EL (cell line): ENCODE measurements at regions not wholly inside any gene's neighbourhood (a gene's known extent, or its start where the extent isn't known, plus 50 kb on each side); places are given as distances from the start of the nearest gene placed in this dataset.

ENCODE experiments used
- DNase-seq: peaks from one replicate; pipeline ENCODE4 v3.0.0-alpha.2; 2016

DNA sequence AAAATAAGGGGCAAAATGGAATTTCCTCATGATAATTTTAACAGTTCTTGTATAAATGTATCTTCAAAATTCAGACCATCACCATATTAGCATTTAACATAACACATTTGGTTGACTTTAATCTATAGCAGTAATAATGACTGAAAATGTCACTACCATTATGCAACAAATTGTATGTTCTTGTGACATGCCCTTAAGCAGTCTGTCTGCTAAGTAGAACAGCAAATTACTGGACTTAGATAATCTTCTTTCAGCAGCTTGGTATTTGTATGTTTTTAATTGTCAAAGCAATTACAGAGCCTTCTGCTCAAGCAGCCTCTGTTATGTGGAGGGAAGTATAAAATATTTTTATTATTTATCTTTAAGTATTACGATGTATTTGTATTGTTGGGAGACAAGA is 214.3 kb upstream of the NXPH2 start:
- DNase-seq, result no peak

DNA sequence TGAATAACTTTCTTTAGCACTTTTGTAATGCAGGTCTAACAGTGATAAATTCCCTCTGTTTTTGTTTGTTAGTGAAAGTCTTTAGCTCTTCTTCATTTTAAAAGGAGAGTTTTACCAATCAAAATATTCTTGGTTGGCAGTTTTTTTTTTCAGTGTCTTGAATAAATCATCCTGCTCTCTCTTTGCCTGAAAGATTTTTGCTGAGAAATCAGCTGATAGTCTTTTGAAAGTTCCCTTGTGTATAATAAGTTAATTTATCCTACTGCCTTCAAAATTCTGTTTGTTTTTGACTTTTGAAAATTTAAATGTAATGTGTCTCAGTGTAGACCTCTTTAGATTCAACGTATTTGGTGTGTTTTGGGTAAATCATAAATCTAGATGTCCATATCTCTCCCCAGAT is 205.7 kb upstream of the NXPH2 start:
- no peak for DNase-seq

GRCh38 chr2:138979131-138979785 is 199.1 kb upstream of the NXPH2 start:
- no peak for DNase-seq

DNA sequence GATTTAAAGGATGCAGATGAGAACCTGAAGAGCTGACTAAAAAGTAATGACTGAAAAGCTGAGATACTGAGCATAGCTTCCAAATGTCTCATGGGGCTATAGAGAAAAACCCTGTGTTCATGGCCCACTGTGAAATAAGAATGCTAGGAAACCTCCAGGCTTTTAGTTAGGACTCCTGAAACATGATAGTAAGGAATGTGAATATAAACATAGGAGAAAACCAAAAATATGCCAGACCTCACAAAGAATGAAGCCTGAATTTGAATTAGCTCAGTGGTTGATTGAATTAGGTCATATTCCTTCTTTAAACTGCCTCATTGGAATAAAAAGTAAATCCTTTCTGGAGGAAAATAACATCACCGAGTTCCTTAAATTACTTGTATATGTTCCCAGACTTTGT is 194.5 kb upstream of the NXPH2 start:
- no peak for DNase-seq

- no peak for DNase-seq
These were observed 184.2 kb upstream of the NXPH2 start for GRCh38 chr2:138964418-138964817.

DNA sequence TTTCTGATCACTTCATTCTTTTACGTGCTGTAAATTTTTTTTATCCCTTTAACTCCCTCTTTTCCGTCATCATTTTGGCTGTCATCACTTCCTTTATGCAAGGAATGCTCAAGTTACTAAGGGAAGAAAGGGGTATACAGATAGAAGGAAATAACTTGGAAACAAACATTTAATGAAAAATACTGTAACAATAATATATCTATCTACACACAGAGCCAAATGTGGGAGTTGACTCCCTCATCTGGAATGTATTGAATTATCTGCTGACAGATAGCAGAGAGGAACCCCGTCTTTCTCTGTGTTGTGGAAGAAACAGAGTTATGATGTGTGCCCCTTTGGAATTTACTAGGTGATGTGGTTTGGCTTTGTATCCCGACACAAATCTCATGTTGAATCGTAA is 182.5 kb upstream of the NXPH2 start:
- no peak for DNase-seq

DNA sequence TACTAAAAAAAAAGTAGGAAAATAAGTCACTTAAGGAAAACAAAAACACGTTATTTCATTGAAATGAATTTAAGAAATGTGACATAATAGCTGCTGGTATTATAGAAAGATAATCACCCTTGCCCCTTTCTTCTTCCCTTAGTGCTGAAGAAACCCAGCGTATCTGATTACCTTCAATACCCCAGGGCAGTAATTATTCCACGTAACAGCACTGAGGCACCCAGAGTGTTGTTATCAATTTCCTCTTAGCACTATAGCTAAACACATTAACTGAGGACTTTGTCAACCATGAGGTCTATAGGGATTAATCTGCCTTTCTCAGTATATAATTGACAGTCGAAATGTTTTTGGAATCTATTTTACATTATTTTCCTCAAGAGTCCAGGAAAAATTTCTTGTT is 180.0 kb upstream of the NXPH2 start:
- DNase-seq, result no peak

GRCh38 chr2:138959031-138959430 is 178.8 kb upstream of the NXPH2 start:
- no peak for DNase-seq

DNA sequence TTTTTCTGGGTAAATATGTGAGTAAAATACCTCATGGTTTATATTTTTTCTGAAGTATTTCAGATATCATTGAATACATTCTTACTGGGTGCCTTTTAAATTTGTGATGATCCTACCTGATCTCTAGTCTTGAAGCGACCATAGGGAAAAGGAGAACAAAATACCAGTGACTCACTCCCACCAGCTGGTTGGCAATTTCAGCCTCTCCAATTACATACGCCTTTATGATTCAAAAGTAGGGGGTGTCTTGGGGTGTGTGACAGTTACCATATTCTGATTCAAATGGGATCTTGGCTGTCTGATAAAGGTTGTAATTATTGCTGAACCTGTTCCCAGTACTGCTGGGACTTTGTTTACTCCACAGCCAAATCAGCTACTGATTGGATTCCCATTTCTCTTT is 175.9 kb upstream of the NXPH2 start:
- no peak for DNase-seq

- DNase-seq, result no peak
These were observed 170.3 kb upstream of the NXPH2 start for GRCh38 chr2:138950486-138950885.

GRCh38 chr2:138949517-138949916 is 169.3 kb upstream of the NXPH2 start:
- no peak for DNase-seq

- DNase-seq, result peak; percentile 25
These were observed 167.9 kb upstream of the NXPH2 start for GRCh38 chr2:138948070-138948539.

- no peak for DNase-seq
These were observed 163.3 kb upstream of the NXPH2 start for GRCh38 chr2:138943470-138943869.

DNA sequence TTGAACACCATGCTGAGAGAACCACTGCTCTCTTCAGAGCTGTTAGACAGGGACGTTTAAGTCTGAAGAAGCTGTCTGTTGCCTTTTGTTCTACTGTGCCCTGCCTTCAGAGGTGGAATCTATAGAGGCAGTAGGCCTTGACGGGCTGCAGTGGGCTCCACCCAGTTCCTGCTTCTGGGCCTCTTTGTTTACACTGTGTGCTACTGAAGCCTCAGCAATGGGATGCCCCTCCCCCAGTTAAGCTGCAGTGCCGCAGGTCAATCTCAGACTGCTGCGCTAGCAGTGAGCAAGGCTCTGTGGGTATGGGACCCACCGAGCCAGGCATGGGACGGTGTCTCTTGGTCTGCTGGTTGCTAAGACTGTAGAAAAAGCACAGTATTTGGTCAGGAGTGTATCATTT is 162.3 kb upstream of the NXPH2 start:
- DNase-seq, result no peak

GRCh38 chr2:138931284-138932256 is 151.4 kb upstream of the NXPH2 start:
- DNase-seq, result no peak

GRCh38 chr2:138930571-138930970 is 150.4 kb upstream of the NXPH2 start:
- DNase-seq, result no peak

DNA sequence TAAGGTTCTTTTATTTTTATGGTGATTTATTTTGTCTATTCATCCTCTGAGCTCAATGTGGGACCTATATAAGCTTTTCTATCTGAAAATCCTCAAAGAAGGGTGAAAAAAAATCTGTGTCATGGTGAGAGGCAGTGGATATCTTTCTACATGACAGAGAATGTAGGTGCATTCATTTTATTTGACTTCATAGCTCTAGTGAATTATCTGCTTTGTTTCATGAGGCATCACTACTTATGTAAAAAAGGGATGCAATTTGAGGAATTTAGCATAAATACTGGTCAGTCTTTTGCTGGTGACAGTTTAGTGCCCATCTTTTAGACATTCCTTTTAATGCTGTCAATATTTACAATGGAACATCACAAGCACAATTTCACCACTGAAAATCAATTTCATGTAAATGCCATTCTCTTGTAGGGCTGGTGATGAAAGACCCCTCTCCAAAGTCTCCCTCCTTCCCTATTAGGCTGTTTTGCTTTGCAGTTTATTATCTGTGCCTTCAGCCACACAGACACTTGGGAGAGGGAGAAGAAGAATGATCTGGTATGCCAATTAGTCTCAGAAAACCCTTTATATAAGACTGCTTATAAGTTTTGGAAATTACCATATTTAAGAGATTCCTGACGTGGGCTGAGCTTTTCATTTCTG is 148.3 kb upstream of the NXPH2 start:
- DNase-seq, result no peak

- DNase-seq, result no peak
These were observed 142.9 kb upstream of the NXPH2 start for GRCh38 chr2:138922973-138923563.

DNA sequence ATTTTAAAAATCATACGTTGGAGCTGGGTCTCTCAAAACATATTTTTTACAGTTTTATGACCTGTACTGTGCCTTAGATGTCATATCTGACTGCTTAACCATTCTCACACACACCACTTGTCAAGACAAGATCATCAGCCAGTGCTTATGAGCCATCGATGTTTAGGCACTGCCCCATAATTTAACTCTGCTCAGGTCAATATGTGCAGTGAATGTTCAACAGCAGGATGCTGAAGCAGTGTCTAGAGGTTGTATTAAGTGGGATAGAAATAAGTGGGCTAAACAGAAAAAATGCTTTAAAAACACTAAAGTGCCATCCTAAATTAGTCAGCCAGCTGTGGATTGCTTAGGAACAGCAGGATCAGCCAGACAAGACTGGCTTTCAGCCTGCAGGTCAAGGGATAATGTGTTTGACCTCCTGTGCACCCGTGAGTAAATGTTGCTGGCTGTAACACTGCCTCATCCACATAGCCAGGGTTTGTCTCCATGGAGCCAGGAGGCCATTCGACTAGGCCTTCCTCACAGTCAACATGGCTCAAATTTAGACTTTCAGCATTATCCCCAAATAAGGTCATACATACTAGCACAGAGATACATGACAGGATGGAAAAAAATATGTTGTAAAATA is 139.0 kb upstream of the NXPH2 start:
- no peak for DNase-seq

DNA sequence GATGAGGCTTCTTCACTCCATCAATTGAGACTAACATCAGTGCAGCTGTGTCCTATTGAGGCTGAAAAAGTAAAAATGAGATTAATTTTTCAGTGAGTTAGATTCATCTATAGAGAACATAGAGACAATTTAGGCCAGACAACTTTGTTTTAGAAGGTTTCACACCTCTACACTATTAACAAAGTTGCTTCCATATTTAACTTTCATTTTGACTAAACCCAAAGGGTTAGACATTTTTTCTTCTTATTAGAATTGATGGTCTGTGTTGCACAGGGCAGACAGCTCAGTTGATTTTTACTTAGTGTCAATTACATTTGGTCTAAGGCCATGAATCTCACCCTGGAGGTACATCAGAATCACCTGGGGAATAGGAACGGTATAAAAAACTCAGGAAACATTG is 130.2 kb upstream of the NXPH2 start:
- no peak for DNase-seq

GRCh38 chr2:138906549-138906948 is 126.4 kb upstream of the NXPH2 start:
- DNase-seq, result no peak

DNA sequence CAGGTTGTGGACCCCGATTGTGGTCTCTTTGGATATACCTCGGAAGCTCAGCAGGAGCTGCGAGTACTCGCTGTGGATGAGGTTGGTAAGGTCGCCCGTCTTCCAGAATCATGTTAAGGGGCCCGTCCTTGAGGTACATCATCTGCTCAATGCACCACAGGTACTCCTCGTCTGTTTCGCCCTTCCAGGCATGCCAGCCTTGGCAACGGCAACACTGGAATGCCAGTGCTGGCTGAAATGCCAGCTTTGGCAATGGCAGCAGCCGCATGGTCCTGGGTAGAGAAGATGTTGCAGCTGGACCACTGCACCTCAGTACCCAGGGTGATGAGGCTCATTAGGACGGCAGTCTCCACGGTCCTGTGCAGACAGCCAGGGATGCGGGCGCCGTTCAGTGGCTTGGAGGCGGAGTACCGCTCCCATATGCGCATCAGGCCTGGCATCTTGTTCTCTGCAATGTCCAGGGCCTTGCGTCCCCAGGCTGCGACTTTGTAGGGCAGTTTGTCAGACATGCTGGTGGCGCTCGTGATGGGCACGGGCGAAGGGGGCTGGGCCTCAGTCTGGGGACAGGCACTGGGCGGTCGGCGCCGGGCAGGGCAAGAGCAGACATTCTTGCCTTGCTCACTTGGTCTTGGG is 122.2 kb upstream of the NXPH2 start:
- no peak for DNase-seq
